ENCODE measurements at regions not wholly inside any gene's neighbourhood (a gene's known extent, or its start where the extent isn't known, plus 50 kb on each side); places are given as distances from the start of the nearest gene placed in this dataset.

- TF ChIP-seq CTCF (IDR thresholded peaks at IDR 0.05) (no peak), POLR2A (IDR thresholded peaks at IDR 0.05) (no peak), POLR2AphosphoS5 (IDR thresholded peaks at IDR 0.05) (no peak), EP300 (IDR thresholded peaks at IDR 0.05) (no peak)
Measured at GRCh38 chr17:10907370-10907769, 69.5 kb upstream of the PIRT start.

Measured in stomach (tissue), 4 donors.